Activated CD4-positive, alpha-beta memory T cell treated with anti-CD3 and anti-CD28 coated beads, Interleukin-2, amount 10 ng/mL, durations not matched to agents 7 days and 5 days (primary cell): ENCODE measurements at regions not wholly inside any gene's neighbourhood (a gene's known extent, or its start where the extent isn't known, plus 50 kb on each side); places are given as distances from the start of the nearest gene placed in this dataset.

Experiments used
- CTCF ChIA-PET: fragments of 350-600 bp; sonication (Branson Sonifier 250); formaldehyde crosslinking; loops from one replicate; lab custom pipeline; 2021; ENCODE audit warnings: antibody characterized with exemption, inconsistent platforms; lab: Charles Lee
- POLR2A ChIA-PET: fragments of 350-600 bp; sonication (Branson Sonifier 250); formaldehyde crosslinking; loops from one replicate; lab custom pipeline; 2021; ENCODE audit warnings: antibody characterized with exemption; lab: Charles Lee
- DNase-seq: peaks from one replicate; pipeline ENCODE4 v3.0.0-alpha.2; 2020
- H3K27ac Mint-ChIP-seq: one replicate; pipeline ENCODE4 v1.8.0; 2021; ENCODE audit warnings: mild to moderate bottlenecking, mixed read lengths
- H3K27me3 Mint-ChIP-seq: one replicate; pipeline ENCODE4 v1.8.0; 2021; ENCODE audit warnings: mixed read lengths
- H3K36me3 Mint-ChIP-seq: one replicate; pipeline ENCODE4 v1.8.0; 2021; ENCODE audit warnings: low read depth, mixed read lengths
- H3K4me1 Mint-ChIP-seq: one replicate; pipeline ENCODE4 v1.8.0; 2021; ENCODE audit warnings: mixed read lengths
- H3K4me3 Mint-ChIP-seq: one replicate; pipeline ENCODE4 v1.8.0; 2021; ENCODE audit warnings: mild to moderate bottlenecking, mixed read lengths
- H3K9me3 Mint-ChIP-seq: one replicate; pipeline ENCODE4 v1.8.0; 2021; ENCODE audit warnings: mixed read lengths

DNA sequence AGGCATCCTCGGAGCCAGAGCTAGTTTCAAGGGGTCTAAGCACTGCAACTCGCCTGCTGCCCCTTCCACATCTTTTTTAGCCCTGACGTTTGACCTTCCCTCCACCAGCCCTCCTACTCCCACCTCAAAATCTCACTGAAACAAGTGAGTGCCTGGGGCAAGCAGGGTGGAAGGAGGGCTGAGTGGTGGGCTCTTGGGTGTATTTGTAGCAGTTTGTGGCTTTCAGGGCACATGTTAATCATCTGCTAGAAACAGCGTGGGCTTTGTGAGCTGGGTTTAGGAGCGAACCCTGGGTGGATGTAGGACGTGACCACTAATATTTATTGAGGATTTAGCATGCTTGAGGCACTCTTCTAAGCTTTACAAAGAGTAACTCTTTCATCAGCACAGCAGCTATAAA is 390.3 kb downstream of the GRIN2B start:
- H3K36me3 Mint-ChIP-seq: no peaks in the 10 kb centered on the region
- H3K27me3 Mint-ChIP-seq: peaks cover 5% of the 10 kb centered on the region
- H3K4me1 Mint-ChIP-seq: peaks cover 15% of the 10 kb centered on the region
- POLR2A ChIA-PET: no interaction called here
- no peak for DNase-seq
- H3K27ac Mint-ChIP-seq: no peak overlapping the region
- H3K9me3 Mint-ChIP-seq: no peaks in the 10 kb centered on the region
- no peak overlapping the region for H3K4me3 Mint-ChIP-seq
- CTCF ChIA-PET: no interaction called here

DNA sequence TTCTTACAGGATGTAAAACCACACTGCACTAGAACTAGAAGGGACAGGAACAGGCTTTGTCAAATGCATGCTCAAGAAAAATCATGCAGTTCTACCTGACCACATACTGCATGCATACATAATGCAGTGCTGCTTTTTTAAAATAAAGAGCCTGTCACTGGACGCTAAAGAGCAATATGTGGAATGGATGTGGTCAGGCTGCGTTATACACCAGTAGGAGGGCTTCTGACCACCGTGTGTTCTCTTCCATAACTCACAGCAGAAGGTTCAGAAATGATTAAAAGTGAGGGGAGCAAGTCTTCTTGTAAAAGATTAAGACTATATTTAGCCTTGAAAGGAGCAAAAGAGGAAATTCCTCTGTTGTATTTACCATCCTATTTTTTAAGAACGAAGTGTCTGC is 392.0 kb downstream of the EMP1 start:
- no peaks in the 10 kb centered on the region for H3K9me3 Mint-ChIP-seq
- no peak overlapping the region for H3K4me3 Mint-ChIP-seq
- CTCF ChIA-PET: no interaction called here
- H3K4me1 Mint-ChIP-seq: peaks cover 15% of the 10 kb centered on the region
- H3K27me3 Mint-ChIP-seq: peaks cover 5% of the 10 kb centered on the region
- H3K36me3 Mint-ChIP-seq: no peaks in the 10 kb centered on the region
- POLR2A ChIA-PET: no interaction called here
- no peak overlapping the region for H3K27ac Mint-ChIP-seq
- DNase-seq: no peak

DNA sequence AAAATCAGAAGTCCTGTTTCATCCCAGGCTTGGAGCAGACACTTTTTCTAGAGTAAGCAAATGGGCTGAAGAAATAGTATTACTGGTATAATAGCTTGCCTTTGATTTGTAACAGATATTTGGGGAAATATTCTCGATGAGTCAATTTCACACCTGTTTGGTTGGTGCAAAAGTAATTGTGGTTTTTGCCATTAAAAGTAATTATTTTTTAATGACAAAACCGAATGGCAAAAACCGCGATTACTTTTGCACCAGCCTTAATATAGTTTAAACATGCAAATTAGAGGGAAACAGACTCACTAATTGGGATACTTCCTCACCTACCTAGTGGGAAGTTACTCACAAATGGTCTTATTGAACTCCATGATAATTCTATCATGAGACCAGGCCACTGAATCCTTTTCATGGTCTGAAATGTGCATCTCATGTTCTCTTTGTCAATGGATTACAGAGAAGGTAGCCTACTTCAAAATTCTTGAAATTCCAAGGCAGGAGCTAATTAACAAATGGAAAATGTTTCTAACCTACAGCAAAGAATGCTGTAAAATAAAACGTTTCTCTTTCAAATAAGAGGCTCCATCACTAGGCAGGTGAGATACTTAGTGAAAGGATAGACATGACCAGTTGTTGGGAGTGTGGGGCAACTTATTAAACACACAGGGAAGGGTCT is 391.3 kb downstream of the EMP1 start:
- Mint-ChIP-seq H3K27me3 (peaks cover 5% of the 10 kb centered on the region), H3K27ac (no peak overlapping the region), H3K4me1 (peaks cover 15% of the 10 kb centered on the region), H3K36me3 (no peaks in the 10 kb centered on the region), H3K9me3 (no peaks in the 10 kb centered on the region), H3K4me3 (no peak overlapping the region)
- DNase-seq: no peak
- POLR2A ChIA-PET: no interaction called here
- CTCF ChIA-PET: no interaction called here

DNA sequence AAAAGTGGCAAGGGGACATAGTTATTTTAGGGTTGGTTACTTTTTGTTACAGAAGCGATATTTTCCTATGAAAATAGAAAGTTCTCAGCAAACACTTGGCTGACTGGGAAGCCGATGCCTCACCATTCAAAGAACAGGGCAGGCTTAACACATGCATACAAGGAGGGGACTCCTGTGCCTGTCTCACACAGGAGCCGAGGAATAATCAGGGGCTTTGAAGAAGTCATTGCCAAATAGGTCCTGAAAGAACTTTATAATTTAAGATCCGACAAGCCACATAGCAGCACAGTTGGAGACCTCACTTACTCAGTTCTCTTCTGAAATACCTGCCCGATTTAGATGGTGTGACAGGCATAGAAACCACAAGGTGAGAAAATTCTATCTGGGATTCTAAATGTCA is 389.8 kb downstream of the EMP1 start:
- no peaks in the 10 kb centered on the region for H3K36me3 Mint-ChIP-seq
- POLR2A ChIA-PET: no interaction called here
- CTCF ChIA-PET: no interaction called here
- no peak overlapping the region for H3K27ac Mint-ChIP-seq
- DNase-seq: no peak
- H3K27me3 Mint-ChIP-seq: peaks cover 5% of the 10 kb centered on the region
- H3K4me3 Mint-ChIP-seq: no peak overlapping the region
- peaks cover 3% of the 10 kb centered on the region for H3K4me1 Mint-ChIP-seq
- no peaks in the 10 kb centered on the region for H3K9me3 Mint-ChIP-seq

DNA sequence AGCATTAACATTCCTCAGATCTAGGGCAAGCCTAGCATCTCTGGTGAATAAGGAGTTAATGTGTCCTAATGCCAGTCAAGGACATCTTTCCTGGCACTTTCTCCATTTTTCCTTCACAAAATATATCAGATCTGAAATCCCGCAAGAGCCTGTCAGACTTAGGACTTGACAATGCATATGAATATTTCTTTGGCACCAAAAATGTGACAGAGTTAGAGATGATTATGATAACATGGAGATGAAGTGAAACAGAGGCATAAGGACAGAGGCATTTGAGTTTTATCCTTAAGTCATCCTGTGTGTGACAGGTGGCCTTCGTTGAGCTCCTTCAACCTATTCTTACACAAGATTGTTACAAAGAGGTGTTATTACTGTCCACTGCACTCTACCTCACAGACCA is 388.0 kb downstream of the EMP1 start:
- Mint-ChIP-seq H3K27ac (no peak overlapping the region), H3K4me3 (no peak overlapping the region), H3K36me3 (no peaks in the 10 kb centered on the region), H3K27me3 (peaks cover 2% of the 10 kb centered on the region), H3K4me1 (peaks cover 3% of the 10 kb centered on the region), H3K9me3 (no peaks in the 10 kb centered on the region)
- ChIA-PET POLR2A (no interaction called here), CTCF (no interaction called here)
- DNase-seq: no peak

DNA sequence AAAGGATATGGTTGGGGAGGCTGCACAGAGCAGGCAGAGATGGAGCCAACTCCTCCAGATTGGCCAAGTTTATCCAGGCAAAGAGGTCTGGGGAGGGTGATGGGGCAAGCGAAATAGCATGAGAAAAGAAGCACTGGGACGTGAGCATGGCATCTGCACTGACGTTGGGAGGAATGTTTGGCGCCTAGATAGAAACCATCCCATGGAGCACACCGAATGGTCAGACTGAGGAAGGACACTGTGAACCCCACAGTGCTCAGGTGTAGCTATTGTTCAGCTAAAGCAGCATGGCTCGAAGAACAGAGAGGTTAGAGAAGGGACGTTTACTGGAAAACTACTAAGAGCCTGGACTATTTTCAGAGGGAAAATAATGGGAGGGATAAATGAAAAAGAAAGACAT is 387.1 kb downstream of the EMP1 start:
- Mint-ChIP-seq H3K36me3 (no peaks in the 10 kb centered on the region), H3K9me3 (no peaks in the 10 kb centered on the region), H3K4me1 (peaks cover 3% of the 10 kb centered on the region), H3K27me3 (peaks cover 2% of the 10 kb centered on the region), H3K27ac (no peak overlapping the region), H3K4me3 (no peak overlapping the region)
- no peak for DNase-seq
- CTCF ChIA-PET: no interaction called here
- POLR2A ChIA-PET: no interaction called here

DNA sequence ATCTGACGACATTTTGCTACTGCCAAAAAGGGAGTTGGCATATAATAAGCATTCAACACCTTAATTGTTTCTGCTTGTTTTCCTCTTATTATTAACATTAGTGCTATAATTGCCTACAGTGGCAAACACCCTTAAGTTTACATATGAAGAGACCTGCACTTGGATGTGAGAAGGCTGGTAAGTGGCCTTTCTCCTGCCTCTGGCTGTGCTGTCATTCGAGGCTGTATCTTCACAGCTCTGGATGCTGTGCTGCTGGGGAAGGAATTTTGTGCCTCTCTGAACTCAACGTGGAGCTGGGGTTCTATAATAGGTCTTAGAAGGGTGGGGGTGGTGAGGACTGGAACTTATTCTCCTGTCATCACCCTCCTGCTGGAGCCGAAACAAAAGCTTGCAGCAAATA is 385.9 kb downstream of the EMP1 start:
- Mint-ChIP-seq H3K4me3 (no peak overlapping the region), H3K36me3 (no peaks in the 10 kb centered on the region), H3K27ac (no peak overlapping the region), H3K4me1 (no peaks in the 10 kb centered on the region), H3K27me3 (peaks cover 2% of the 10 kb centered on the region), H3K9me3 (no peaks in the 10 kb centered on the region)
- no peak for DNase-seq
- ChIA-PET CTCF (interaction anchor here (1.8 kb wide), 1 partner anchor 220 kb away, joined by 3 read pairs; no protein-coding TSS in a partner anchor), POLR2A (no interaction called here)

DNA sequence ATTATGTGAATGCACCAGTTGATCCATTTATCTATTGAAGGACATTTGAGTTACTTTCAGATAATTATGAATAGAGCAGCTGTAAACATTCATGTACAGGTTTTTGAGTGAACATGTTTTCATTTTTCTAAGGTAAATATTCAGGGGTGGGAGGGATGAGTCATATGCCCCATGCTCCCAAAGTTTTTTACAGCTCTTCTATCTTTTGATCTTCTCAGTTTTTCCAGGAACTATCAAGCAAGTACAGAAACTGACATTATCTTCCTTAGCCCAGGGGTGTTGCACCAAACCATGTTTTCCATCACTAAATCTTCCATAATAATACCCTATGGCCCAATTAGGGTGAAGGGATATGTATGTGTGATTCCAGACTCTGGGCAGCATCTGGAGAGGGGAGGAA is 384.5 kb downstream of the EMP1 start:
- POLR2A ChIA-PET: no interaction called here
- Mint-ChIP-seq H3K27me3 (peaks cover 2% of the 10 kb centered on the region), H3K9me3 (no peaks in the 10 kb centered on the region), H3K27ac (no peak overlapping the region), H3K4me3 (no peak overlapping the region), H3K4me1 (no peaks in the 10 kb centered on the region), H3K36me3 (no peaks in the 10 kb centered on the region)
- CTCF ChIA-PET: interaction anchor here (1.8 kb wide), 1 partner anchor 219 kb away, joined by 3 read pairs; no protein-coding TSS in a partner anchor
- DNase-seq: no peak

DNA sequence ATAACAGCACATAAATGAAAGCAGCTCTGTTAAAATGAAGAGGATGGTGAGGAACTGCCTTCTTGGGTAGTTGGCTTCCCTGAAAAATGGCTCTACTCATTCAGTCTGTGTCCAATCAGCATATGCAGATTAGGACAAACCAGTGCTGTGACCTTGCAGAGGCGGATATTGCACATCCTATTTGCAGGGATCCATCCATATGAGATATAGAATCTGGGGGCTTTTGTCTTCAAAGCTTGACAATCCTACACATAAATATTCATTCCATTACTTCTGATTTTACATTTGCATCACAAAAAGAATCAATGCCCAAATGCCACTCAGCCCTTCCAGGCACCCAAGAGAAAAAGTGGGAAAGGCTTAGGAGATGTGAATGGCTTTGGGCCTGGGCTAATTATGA is 383.7 kb downstream of the EMP1 start:
- Mint-ChIP-seq H3K9me3 (no peaks in the 10 kb centered on the region), H3K27me3 (peaks cover 2% of the 10 kb centered on the region), H3K36me3 (no peaks in the 10 kb centered on the region), H3K27ac (no peak overlapping the region), H3K4me3 (no peak overlapping the region), H3K4me1 (no peaks in the 10 kb centered on the region)
- ChIA-PET POLR2A (no interaction called here), CTCF (no interaction called here)
- DNase-seq: no peak

DNA sequence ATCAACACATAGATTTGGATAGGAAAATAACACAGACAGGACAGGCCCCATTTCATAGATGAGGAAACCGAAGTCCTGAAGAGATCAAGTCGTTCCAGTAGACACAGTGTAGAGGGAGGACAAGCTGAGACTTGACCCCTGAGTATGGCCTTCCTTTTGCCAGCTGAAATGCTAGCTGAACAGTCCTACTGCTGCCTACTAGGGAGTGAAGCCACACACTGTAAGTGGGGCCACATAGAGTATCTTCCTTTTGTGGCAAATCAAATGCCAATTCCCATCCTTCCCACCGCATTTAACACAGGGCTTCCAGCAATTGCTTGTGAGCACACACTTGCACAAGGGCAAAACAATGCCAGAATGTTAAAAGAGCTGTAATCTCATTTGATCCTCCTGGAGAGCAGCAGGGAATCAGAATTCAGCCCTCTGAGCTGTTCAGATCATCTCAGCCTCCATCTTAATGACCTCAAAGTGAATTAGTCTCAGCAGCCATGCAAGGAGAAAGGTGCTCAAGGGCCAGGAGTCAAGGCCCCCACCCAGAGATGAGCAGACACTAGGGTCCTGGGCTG is 380.5 kb downstream of the EMP1 start:
- ChIA-PET POLR2A (no interaction called here), CTCF (no interaction called here)
- H3K4me3 Mint-ChIP-seq: no peak overlapping the region
- no peaks in the 10 kb centered on the region for H3K9me3 Mint-ChIP-seq
- H3K36me3 Mint-ChIP-seq: no peaks in the 10 kb centered on the region
- H3K27ac Mint-ChIP-seq: no peak overlapping the region
- no peaks in the 10 kb centered on the region for H3K4me1 Mint-ChIP-seq
- no peak for DNase-seq
- peaks cover 2% of the 10 kb centered on the region for H3K27me3 Mint-ChIP-seq

DNA sequence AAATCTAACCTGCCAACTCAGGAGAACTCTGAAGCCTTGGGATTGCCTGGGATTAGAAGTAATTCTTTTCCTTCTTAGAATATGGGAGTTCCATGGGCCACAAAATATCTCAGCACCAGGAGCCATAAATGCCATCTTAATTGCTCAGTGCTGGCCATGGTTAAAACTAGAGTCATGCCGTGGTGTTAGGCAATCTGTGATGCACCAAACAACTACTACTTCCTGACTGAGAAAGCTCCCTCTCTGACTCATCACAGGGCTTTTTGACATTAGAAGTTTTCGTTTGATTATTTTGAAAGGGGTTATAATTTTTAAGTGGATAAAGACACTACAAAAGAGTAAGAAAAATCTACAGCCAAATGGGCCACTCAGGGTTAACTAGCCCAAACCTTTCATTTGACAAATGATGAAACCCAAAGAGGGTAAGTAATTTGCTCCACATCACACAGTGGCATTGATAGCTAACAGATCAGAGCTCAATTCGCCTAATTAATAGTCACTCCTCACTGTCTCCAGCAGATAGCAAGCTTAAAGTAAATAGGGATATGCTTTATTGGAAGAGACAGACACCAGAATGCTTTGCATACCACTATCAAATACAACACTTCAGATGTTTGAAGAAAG is 377.3 kb downstream of the EMP1 start:
- Mint-ChIP-seq H3K9me3 (no peaks in the 10 kb centered on the region), H3K36me3 (no peaks in the 10 kb centered on the region), H3K27ac (no peak overlapping the region), H3K4me3 (no peak overlapping the region), H3K4me1 (no peaks in the 10 kb centered on the region), H3K27me3 (peaks cover 2% of the 10 kb centered on the region)
- no peak for DNase-seq
- ChIA-PET POLR2A (no interaction called here), CTCF (no interaction called here)

DNA sequence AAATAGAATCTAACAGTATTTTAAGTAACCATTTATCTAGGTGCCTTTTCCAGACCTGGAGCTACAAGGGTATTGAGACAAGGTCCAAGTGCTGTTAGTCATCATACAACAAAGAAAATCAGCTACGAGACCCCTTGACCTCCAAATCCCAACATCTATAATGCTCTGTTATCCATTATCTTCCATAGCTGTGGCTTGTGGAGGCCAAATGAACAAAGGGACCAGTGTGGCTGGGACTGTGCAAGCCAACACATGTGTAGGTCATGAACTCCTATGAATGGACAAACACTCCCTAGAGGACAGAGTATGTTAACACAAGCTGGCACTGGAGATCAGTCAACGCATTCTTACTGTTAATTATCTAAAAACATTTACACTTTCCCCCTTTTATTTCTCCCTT is 374.5 kb downstream of the EMP1 start:
- no peaks in the 10 kb centered on the region for H3K36me3 Mint-ChIP-seq
- DNase-seq: no peak
- no peak overlapping the region for H3K27ac Mint-ChIP-seq
- peaks cover 5% of the 10 kb centered on the region for H3K27me3 Mint-ChIP-seq
- no peaks in the 10 kb centered on the region for H3K9me3 Mint-ChIP-seq
- CTCF ChIA-PET: no interaction called here
- POLR2A ChIA-PET: no interaction called here
- H3K4me3 Mint-ChIP-seq: no peak overlapping the region
- H3K4me1 Mint-ChIP-seq: no peaks in the 10 kb centered on the region

DNA sequence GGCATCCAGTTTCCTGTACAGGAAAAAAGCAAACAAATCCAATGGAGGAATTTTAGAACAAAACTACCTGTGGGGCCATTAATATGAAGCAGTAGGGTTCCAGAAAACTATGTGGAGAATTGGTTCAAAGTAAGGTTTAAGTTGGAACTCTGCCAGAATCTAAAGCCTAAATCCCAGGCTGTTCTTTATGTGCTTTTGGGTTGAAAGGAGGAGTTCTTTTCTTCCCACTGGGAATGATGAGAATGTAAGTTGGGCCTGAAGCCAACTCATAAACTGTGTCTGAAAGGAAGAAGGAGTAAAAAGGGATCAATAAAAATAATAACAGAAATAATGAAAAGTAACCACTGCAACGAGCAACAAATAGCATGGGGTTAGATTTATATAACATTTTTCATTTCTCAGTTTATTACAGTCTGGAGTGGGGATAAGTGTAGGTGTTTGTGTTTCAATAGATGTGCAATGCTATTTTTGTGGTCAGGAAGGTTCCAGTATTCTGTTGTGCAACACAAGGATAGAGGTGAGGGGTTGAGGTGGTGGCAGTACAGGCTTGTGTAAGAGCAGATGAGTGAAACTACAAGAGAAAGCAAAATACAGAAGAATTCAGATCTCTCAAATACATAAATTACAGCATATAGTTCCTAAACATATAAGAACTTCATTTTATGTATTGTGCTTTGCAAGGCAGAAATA is 373.6 kb downstream of the EMP1 start:
- Mint-ChIP-seq H3K9me3 (no peaks in the 10 kb centered on the region), H3K4me3 (no peak overlapping the region), H3K27me3 (peaks cover 5% of the 10 kb centered on the region), H3K27ac (no peak overlapping the region), H3K36me3 (no peaks in the 10 kb centered on the region), H3K4me1 (no peaks in the 10 kb centered on the region)
- ChIA-PET CTCF (no interaction called here), POLR2A (no interaction called here)
- no peak for DNase-seq
